ENCODE measurements at regions not wholly inside any gene's neighbourhood (a gene's known extent, or its start where the extent isn't known, plus 50 kb on each side); places are given as distances from the start of the nearest gene placed in this dataset.
A peak's percentile ranks its signal among the peaks of the same experiment; 100 is the strongest.

DNA sequence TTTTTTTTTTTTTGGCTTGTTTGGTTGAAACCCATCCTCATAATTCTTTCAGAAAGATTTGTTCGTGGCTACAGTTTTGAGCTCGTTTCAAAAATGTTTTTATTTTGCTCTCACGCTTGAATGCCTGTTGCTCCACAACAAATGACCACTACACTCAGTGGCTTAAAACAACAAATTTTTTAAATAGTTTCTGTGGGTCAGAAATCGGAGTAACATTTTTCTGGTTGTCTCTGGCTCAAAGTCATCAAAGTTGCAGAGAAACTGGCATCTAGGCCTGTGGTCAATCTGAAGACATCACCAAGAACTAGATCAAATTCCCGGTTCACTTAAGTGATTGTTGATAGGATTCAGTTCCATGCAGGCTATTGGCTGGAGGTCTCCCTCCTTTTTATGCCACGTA lies 560.0 kb downstream of the SNAPC1 start:
- no peak overlapping the region for H2AFZ ChIP-seq (ENCODE audit: low read length)
- no peaks in the 10 kb centered on the region for H3K4me1 ChIP-seq (ENCODE audit: control insufficient read depth, extremely low read depth, insufficient read depth, low read length)
- no peak overlapping the region for H3K27ac ChIP-seq (ENCODE audit: insufficient read depth, low read length)
- TF ChIP-seq, protein P1, sequence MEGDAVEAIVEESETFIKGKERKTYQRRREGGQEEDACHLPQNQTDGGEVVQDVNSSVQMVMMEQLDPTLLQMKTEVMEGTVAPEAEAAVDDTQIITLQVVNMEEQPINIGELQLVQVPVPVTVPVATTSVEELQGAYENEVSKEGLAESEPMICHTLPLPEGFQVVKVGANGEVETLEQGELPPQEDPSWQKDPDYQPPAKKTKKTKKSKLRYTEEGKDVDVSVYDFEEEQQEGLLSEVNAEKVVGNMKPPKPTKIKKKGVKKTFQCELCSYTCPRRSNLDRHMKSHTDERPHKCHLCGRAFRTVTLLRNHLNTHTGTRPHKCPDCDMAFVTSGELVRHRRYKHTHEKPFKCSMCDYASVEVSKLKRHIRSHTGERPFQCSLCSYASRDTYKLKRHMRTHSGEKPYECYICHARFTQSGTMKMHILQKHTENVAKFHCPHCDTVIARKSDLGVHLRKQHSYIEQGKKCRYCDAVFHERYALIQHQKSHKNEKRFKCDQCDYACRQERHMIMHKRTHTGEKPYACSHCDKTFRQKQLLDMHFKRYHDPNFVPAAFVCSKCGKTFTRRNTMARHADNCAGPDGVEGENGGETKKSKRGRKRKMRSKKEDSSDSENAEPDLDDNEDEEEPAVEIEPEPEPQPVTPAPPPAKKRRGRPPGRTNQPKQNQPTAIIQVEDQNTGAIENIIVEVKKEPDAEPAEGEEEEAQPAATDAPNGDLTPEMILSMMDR (conservative IDR thresholded peaks at IDR 0.05 in 1 of 2, IDR thresholded peaks at IDR 0.05 in 1 of 2; ENCODE audit: low read depth in 1 of 2, low read length in 2 of 2), result no peak
- TF ChIP-seq EZH2 (IDR thresholded peaks at IDR 0.05; ENCODE audit: low read length, missing control alignments), result no peak
- no peaks in the 10 kb centered on the region for H4K20me1 ChIP-seq (ENCODE audit: control insufficient read depth, extremely low read depth, insufficient read depth, low read length)
- no peak overlapping the region for H3K4me2 ChIP-seq (ENCODE audit: extremely low read depth, insufficient read depth, low read length)
- no peaks in the 10 kb centered on the region for H3K9me3 ChIP-seq (ENCODE audit: control insufficient read depth, insufficient read depth, low read depth, low read length)
- H3K27me3 ChIP-seq (ENCODE audit: control insufficient read depth, insufficient read depth, low read length), result no peaks in the 10 kb centered on the region
- H3K9ac ChIP-seq (ENCODE audit: insufficient read depth, low read length), result no peak overlapping the region
- no peaks in the 10 kb centered on the region for H3K79me2 ChIP-seq (ENCODE audit: control insufficient read depth, insufficient read depth, low read length)
- DNase-seq (ENCODE audit: low read depth in 2 of 2), result peak in 1 of 2 donors; percentile 39
- H3K4me3 ChIP-seq (replicated peaks in 1 of 4; ENCODE audit: control extremely low read depth in 1 of 4, insufficient read depth in 1 of 4, low read depth in 3 of 4, low read length in 4 of 4), result no peak overlapping the region
- no peaks in the 10 kb centered on the region for H3K36me3 ChIP-seq (ENCODE audit: control insufficient read depth, insufficient read depth, low read length)

DNA sequence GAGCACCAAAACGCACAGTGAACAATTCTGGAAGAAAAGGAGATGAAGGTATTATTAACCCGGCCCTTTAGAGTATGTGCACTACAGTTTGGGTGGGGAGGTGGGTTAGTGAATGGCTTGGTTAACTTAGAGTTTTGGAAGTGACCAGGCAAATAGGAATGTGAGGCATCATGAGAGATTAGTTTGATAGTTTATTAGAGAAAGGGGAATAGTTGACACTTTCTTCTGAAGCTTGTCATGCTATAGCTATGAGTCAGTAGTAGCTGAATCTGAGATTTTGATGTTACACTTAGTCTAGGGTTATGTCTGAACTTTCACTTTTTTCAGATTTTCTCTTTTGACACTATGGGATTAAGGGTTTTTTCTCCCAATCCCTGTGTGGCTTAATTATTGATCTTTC lies 567.2 kb downstream of the SNAPC1 start:
- H3K4me2 ChIP-seq (ENCODE audit: extremely low read depth, insufficient read depth, low read length), result no peak overlapping the region
- no peak overlapping the region for H2AFZ ChIP-seq (ENCODE audit: low read length)
- no peaks in the 10 kb centered on the region for H3K9me3 ChIP-seq (ENCODE audit: control insufficient read depth, insufficient read depth, low read depth, low read length)
- peak; percentile 77 to 90 for DNase-seq (ENCODE audit: low read depth in 2 of 2)
- no peaks in the 10 kb centered on the region for H3K36me3 ChIP-seq (ENCODE audit: control insufficient read depth, insufficient read depth, low read length)
- TF ChIP-seq EZH2 (IDR thresholded peaks at IDR 0.05; ENCODE audit: low read length, missing control alignments), result no peak
- TF ChIP-seq, protein P1 (conservative IDR thresholded peaks at IDR 0.05 in 1 of 2, IDR thresholded peaks at IDR 0.05 in 1 of 2; ENCODE audit: low read depth in 1 of 2, low read length in 2 of 2), result no peak
- no peaks in the 10 kb centered on the region for H3K79me2 ChIP-seq (ENCODE audit: control insufficient read depth, insufficient read depth, low read length)
- no peaks in the 10 kb centered on the region for H4K20me1 ChIP-seq (ENCODE audit: control insufficient read depth, extremely low read depth, insufficient read depth, low read length)
- no peaks in the 10 kb centered on the region for H3K4me1 ChIP-seq (ENCODE audit: control insufficient read depth, extremely low read depth, insufficient read depth, low read length)
- no peak overlapping the region for H3K4me3 ChIP-seq (replicated peaks in 1 of 4; ENCODE audit: control extremely low read depth in 1 of 4, insufficient read depth in 1 of 4, low read depth in 3 of 4, low read length in 4 of 4)
- no peaks in the 10 kb centered on the region for H3K27me3 ChIP-seq (ENCODE audit: control insufficient read depth, insufficient read depth, low read length)
- no peak overlapping the region for H3K27ac ChIP-seq (ENCODE audit: insufficient read depth, low read length)
- no peak overlapping the region for H3K9ac ChIP-seq (ENCODE audit: insufficient read depth, low read length)

DNA sequence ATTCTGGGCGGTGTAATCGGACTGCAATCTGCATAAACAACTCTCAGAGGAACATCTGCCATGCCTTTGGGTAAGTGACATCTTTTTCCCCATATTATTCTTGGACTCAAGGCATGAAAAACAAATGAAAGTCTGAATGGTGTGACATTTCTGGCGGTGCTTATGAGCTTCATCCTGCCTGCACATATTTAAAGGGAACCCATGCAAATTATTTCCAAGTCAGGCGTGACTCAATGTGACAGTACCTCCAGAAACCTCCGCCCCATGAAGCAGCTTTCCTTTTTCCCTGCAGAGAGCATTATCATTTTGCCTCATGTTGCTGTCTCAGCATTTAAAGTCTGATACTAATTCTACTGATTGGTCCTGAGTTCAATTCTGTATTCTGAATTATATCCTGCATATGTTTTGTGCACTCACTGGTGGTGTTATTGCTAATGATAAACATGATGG lies 585.4 kb downstream of the SNAPC1 start:
- no peak overlapping the region for H3K4me2 ChIP-seq (ENCODE audit: extremely low read depth, insufficient read depth, low read length)
- H3K79me2 ChIP-seq (ENCODE audit: control insufficient read depth, insufficient read depth, low read length), result no peaks in the 10 kb centered on the region
- H2AFZ ChIP-seq (ENCODE audit: low read length), result no peak overlapping the region
- H3K27me3 ChIP-seq (ENCODE audit: control insufficient read depth, insufficient read depth, low read length), result no peaks in the 10 kb centered on the region
- no peaks in the 10 kb centered on the region for H4K20me1 ChIP-seq (ENCODE audit: control insufficient read depth, extremely low read depth, insufficient read depth, low read length)
- H3K36me3 ChIP-seq (ENCODE audit: control insufficient read depth, insufficient read depth, low read length), result no peaks in the 10 kb centered on the region
- no peaks in the 10 kb centered on the region for H3K9me3 ChIP-seq (ENCODE audit: control insufficient read depth, insufficient read depth, low read depth, low read length)
- no peak overlapping the region for H3K4me3 ChIP-seq (replicated peaks in 1 of 4; ENCODE audit: control extremely low read depth in 1 of 4, insufficient read depth in 1 of 4, low read depth in 3 of 4, low read length in 4 of 4)
- DNase-seq (ENCODE audit: low read depth in 2 of 2), result no peak
- H3K9ac ChIP-seq (ENCODE audit: insufficient read depth, low read length), result no peak overlapping the region
- no peaks in the 10 kb centered on the region for H3K4me1 ChIP-seq (ENCODE audit: control insufficient read depth, extremely low read depth, insufficient read depth, low read length)
- TF ChIP-seq EZH2 (IDR thresholded peaks at IDR 0.05; ENCODE audit: low read length, missing control alignments), result no peak
- TF ChIP-seq, protein P1 (conservative IDR thresholded peaks at IDR 0.05 in 1 of 2, IDR thresholded peaks at IDR 0.05 in 1 of 2; ENCODE audit: low read depth in 1 of 2, low read length in 2 of 2), result no peak
- H3K27ac ChIP-seq (ENCODE audit: insufficient read depth, low read length), result no peak overlapping the region

Data from fibroblast of lung (primary cell).